ENCODE measurements at regions not wholly inside any gene's neighbourhood (a gene's known extent, or its start where the extent isn't known, plus 50 kb on each side); places are given as distances from the start of the nearest gene placed in this dataset.
A peak's percentile ranks its signal among the peaks of the same experiment; 100 is the strongest.

DNA sequence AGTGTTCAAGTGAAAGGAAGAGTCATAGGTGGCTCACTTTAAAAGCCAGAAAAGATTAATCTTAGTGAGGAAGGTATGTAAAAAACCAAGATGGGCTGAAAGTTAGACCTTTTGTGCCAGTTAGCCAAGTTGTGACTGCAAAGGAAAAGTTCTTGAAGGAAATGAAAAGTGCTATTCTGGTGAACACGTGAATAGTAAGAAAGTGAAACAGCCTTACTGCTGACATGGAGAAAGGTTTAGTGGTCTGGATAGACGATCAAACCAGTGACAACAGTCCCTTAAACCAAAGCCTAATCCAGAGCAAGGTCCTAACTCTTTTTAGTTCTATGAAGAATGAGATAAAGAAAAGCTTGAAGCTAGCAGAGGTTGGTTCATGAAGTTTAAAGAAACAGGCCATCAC is 106.4 kb downstream of the CTH start:
- no peak for DNase-seq (ENCODE audit: low read depth, low spot score)
- no peaks in the 10 kb centered on the region for H3K4me1 ChIP-seq (ENCODE audit: control insufficient read depth, insufficient read depth, low read length)
- no peaks in the 10 kb centered on the region for H3K9me3 ChIP-seq (ENCODE audit: control insufficient read depth, insufficient read depth, low read length)
- no peak overlapping the region for H3K27ac ChIP-seq (ENCODE audit: low read length)
- H3K27me3 ChIP-seq (ENCODE audit: control insufficient read depth, insufficient read depth, low read length) = no peaks in the 10 kb centered on the region
- no peak overlapping the region for H3K4me3 ChIP-seq (ENCODE audit: low read length)
- no peaks in the 10 kb centered on the region for H3K36me3 ChIP-seq (ENCODE audit: control insufficient read depth, insufficient read depth, low read length)
- WGBS (ENCODE audit: insufficient coverage, insufficient read length) = no CpG with 5 or more reads among the region's 2 CpGs

DNA sequence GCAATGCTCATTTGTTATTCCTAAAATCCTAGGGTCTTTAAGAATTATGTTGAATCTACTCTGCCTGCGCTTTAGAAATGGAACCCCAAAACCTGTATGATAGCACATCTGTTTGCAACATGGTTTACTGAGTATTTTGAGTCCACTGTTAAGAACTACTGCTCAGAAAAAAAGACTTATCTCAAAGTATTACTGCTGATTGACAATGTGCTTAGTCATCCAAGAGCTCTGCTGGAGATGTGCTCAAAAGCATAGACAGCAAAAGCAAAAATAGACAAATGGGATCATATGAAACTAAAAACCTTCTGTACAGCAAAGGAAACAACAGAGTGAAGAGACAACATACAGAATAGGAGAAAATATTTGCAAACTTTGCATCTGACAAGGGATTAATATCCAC is 107.0 kb downstream of the CTH start:
- Histone ChIP-seq H3K36me3 (ENCODE audit: control insufficient read depth, insufficient read depth, low read length) (no peaks in the 10 kb centered on the region), H3K27me3 (ENCODE audit: control insufficient read depth, insufficient read depth, low read length) (no peaks in the 10 kb centered on the region), H3K4me3 (ENCODE audit: low read length) (no peak overlapping the region), H3K27ac (ENCODE audit: low read length) (no peak overlapping the region), H3K9me3 (ENCODE audit: control insufficient read depth, insufficient read depth, low read length) (no peaks in the 10 kb centered on the region), H3K4me1 (ENCODE audit: control insufficient read depth, insufficient read depth, low read length) (no peaks in the 10 kb centered on the region)
- no CpG with 5 or more reads among the region's 1 CpG for WGBS (ENCODE audit: insufficient coverage, insufficient read length)
- no peak for DNase-seq (ENCODE audit: low read depth, low spot score)

DNA sequence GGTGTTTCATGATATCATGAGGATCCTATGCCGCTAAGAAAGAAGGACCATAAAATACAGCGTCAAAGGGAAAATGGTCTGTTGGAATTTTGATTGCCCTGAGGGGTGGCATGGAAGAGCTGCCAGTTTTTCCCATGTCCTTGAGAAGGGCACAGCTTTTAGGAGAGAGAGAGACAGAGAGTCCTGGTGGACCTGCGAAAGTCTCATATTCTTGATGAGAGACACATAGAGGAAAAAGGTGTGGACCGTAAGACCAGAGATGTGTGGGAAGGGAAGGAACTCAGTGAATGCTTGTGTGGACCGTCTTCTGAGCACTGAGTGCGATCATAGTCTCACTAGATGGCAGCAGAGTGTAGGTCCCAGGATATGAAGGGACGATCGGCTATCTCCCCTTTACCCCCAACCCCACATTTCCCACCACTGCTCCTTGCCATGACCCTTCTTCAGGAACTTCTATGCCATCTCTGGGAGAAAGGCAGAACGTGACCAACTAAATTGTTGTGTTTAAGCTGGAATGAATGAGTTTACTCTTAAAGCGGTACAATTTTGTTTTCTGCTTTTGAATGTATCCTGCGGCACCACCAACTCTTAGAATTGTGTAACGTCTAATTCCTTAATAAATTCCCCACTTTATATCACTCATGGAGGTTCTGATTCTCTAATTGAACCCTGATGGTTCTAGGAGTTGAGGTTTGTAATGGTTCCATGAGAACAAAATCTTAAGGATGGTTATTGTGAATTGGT is 117.7 kb downstream of the CTH start:
- DNase-seq (ENCODE audit: low read depth, low spot score) = peak; percentile 61
- Histone ChIP-seq H3K27me3 (ENCODE audit: control insufficient read depth, insufficient read depth, low read length) (no peaks in the 10 kb centered on the region), H3K4me3 (ENCODE audit: low read length) (no peak overlapping the region), H3K27ac (ENCODE audit: low read length) (no peak overlapping the region), H3K9me3 (ENCODE audit: control insufficient read depth, insufficient read depth, low read length) (no peaks in the 10 kb centered on the region), H3K36me3 (ENCODE audit: control insufficient read depth, insufficient read depth, low read length) (no peaks in the 10 kb centered on the region), H3K4me1 (ENCODE audit: control insufficient read depth, insufficient read depth, low read length) (no peaks in the 10 kb centered on the region)
- no CpG with 5 or more reads among the region's 12 CpGs for WGBS (ENCODE audit: insufficient coverage, insufficient read length)

DNA sequence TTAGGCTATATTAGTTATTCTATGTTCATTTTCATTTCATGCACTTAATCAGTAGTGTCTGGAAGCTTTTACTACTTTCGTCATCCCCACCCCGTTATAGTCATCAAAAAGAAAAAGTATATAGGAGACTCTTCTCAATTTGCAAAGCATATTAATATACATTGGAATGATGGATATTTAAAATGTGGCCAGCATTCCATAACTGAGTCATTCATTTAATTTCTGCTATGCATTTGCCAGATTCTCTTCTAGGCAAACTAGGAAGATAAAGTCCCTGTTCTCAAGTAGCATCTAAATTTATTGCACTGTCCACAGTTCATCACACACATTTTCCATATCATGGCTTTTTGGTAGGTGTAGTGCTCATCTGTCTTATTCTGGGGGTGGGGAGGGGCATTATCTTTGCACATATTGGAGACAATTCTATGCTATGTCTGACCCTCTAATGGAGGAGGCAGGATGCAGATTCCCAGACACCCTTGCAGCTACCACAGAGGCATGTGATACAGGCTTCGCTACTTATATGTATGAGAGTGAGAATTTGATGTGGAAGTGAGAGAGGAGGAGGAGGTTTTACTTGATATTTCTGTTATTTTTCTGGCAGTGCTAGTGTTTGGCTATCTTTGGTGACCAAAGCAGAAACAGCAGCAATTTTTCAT is 125.8 kb downstream of the CTH start:
- H3K27ac ChIP-seq (ENCODE audit: low read length) = no peak overlapping the region
- H3K36me3 ChIP-seq (ENCODE audit: control insufficient read depth, insufficient read depth, low read length) = no peaks in the 10 kb centered on the region
- no peaks in the 10 kb centered on the region for H3K4me1 ChIP-seq (ENCODE audit: control insufficient read depth, insufficient read depth, low read length)
- no peak for DNase-seq (ENCODE audit: low read depth, low spot score)
- no peak overlapping the region for H3K4me3 ChIP-seq (ENCODE audit: low read length)
- no CpG with 5 or more reads among the region's 3 CpGs for WGBS (ENCODE audit: insufficient coverage, insufficient read length)
- H3K27me3 ChIP-seq (ENCODE audit: control insufficient read depth, insufficient read depth, low read length) = no peaks in the 10 kb centered on the region
- no peaks in the 10 kb centered on the region for H3K9me3 ChIP-seq (ENCODE audit: control insufficient read depth, insufficient read depth, low read length)

DNA sequence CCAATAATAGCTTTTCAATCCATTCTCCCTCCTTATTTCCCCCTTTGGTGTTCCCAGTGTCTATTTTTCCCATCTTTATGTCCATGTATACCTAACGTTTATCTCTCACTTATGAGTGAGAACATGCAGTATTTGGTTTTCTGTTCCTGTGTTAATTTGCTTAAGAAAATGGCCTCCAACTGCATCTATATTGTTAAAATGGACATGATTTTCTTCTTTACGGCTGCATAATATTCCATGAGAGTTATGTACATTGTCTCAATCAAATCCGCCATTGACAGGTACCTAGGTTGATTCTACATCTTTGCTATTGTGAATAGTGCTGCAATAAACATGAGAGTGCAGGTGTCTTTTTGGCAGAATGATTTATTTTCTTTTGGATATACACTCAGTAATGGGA is 126.7 kb downstream of the CTH start:
- no peak overlapping the region for H3K4me3 ChIP-seq (ENCODE audit: low read length)
- no CpG with 5 or more reads among the region's 3 CpGs for WGBS (ENCODE audit: insufficient coverage, insufficient read length)
- no peaks in the 10 kb centered on the region for H3K36me3 ChIP-seq (ENCODE audit: control insufficient read depth, insufficient read depth, low read length)
- H3K9me3 ChIP-seq (ENCODE audit: control insufficient read depth, insufficient read depth, low read length) = no peaks in the 10 kb centered on the region
- no peak for DNase-seq (ENCODE audit: low read depth, low spot score)
- H3K27ac ChIP-seq (ENCODE audit: low read length) = no peak overlapping the region
- H3K4me1 ChIP-seq (ENCODE audit: control insufficient read depth, insufficient read depth, low read length) = no peaks in the 10 kb centered on the region
- H3K27me3 ChIP-seq (ENCODE audit: control insufficient read depth, insufficient read depth, low read length) = no peaks in the 10 kb centered on the region

DNA sequence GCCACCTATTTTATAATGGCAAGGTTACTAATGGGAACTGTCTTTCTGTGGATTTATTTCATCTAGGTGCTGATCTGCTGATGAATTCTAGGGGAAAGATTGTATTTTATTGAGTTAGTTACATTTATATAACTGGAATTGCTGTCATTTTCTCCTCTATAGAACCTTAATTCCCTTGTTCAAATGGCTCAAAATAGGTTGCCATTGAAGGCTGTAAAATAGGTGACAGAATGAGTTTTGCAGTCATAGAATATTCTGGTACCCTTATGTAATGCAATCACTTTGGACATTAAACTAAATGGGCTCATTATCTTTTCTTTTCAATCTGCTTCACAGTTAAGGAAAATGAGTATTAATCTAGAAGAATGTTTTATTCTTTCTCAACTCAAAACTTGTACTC is 131.0 kb downstream of the CTH start:
- Histone ChIP-seq H3K9me3 (ENCODE audit: control insufficient read depth, insufficient read depth, low read length) (no peaks in the 10 kb centered on the region), H3K4me1 (ENCODE audit: control insufficient read depth, insufficient read depth, low read length) (0 out of 2 replicates have a peak, but pooled peaks cover 1% of the 10 kb centered on the region), H3K36me3 (ENCODE audit: control insufficient read depth, insufficient read depth, low read length) (no peaks in the 10 kb centered on the region), H3K27ac (ENCODE audit: low read length) (no peak overlapping the region), H3K4me3 (ENCODE audit: low read length) (no peak overlapping the region), H3K27me3 (ENCODE audit: control insufficient read depth, insufficient read depth, low read length) (no peaks in the 10 kb centered on the region)
- DNase-seq (ENCODE audit: low read depth, low spot score) = no peak

DNA sequence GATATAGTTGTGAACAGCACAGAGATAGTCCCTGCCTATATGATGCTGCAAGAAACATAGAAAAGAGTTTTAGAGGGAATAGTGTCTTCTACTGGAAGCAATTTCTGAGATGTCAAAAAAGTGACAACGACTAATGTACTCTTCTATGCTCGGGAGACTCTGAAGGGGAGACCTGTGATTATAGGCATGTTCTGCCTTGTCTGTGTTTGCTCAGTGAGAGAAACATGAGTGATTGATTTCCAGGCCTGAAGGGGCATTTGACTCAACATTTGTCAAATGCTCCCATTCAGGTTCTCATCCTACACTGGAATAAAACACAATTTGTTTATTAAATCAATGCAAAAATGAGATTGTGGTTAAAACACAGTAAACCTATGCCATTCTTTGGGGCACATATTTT is 131.8 kb downstream of the CTH start:
- Histone ChIP-seq H3K27ac (ENCODE audit: low read length) (no peak overlapping the region), H3K27me3 (ENCODE audit: control insufficient read depth, insufficient read depth, low read length) (no peaks in the 10 kb centered on the region), H3K36me3 (ENCODE audit: control insufficient read depth, insufficient read depth, low read length) (no peaks in the 10 kb centered on the region), H3K4me3 (ENCODE audit: low read length) (no peak overlapping the region), H3K9me3 (ENCODE audit: control insufficient read depth, insufficient read depth, low read length) (no peaks in the 10 kb centered on the region), H3K4me1 (ENCODE audit: control insufficient read depth, insufficient read depth, low read length) (0 out of 2 replicates have a peak, but pooled peaks cover 1% of the 10 kb centered on the region)
- DNase-seq (ENCODE audit: low read depth, low spot score) = no peak
- WGBS (ENCODE audit: insufficient coverage, insufficient read length) = no CpG with 5 or more reads among the region's 2 CpGs

DNA sequence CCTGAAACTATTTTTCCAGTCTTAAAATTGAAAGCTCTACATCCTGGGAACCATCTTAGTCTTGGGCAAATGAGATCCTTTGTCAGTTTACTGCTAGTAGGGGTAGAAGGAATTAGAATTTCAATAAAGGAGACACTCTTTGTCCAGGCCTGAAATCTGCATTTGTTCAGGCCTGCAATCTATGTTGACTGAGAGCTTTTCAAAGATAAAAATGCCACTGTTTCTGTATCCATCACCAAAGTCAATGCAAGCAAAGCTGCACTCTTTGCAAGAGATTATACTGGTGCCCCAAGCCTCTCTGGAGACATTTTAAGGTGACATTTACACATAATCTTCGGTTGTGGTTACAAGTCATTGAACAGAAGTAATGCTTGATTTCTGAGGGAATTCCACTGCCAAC is 135.7 kb downstream of the CTH start:
- no peak overlapping the region for H3K4me3 ChIP-seq (ENCODE audit: low read length)

DNA sequence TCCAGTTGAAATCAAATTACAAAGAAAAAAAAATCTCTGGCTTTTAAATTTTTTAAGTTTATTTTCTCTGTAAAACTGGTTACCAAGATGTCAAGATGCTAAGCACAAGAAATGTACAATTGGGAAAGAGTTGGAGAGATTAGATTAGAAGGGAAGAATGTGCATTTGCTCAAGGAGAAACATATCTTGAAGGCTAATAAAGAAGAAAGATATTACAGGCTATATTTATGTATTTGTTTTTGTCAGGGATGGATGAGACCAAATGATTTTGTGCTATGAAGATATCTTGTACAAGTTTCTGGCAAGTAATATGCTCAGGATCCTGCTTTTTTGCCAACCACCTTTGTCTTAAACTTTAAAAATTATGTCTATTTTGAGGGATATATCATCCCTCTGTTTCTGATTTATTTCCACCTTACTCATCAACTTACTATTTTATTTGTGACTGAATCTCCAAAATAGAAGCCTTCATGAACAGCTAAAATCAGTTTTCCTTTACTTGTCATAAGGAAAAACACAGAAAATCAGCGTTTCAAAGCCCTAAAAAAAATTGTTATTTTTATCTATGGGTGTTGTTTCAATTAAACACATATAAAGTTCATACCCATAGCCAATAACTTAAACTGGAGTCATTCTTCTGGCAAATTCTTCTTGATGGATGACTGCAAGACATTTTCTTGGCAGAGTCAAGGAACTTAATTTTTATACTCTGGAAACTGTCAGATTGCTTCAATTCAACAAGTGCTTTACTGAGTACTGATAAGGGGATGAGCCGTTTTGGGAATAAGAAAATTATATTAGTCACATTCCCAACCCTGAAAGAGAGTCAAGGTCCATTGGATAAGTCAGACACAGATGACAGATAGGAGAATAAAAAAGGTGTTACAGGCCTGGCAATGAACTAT is 141.8 kb downstream of the CTH start:
- Histone ChIP-seq H3K27ac (ENCODE audit: low read length) (no peak overlapping the region), H3K27me3 (ENCODE audit: control insufficient read depth, insufficient read depth, low read length) (no peaks in the 10 kb centered on the region), H3K4me1 (ENCODE audit: control insufficient read depth, insufficient read depth, low read length) (peaks cover 4% of the 10 kb centered on the region; the same call in 1 of the 2 replicates), H3K9me3 (ENCODE audit: control insufficient read depth, insufficient read depth, low read length) (no peaks in the 10 kb centered on the region), H3K36me3 (ENCODE audit: control insufficient read depth, insufficient read depth, low read length) (no peaks in the 10 kb centered on the region), H3K4me3 (ENCODE audit: low read length) (no peak overlapping the region)
- no peak for DNase-seq (ENCODE audit: low read depth, low spot score)
- no CpG with 5 or more reads among the region's 2 CpGs for WGBS (ENCODE audit: insufficient coverage, insufficient read length)

More for the DNA sequence above, 135.7 kb downstream of the CTH start:
- H3K27me3 ChIP-seq (ENCODE audit: control insufficient read depth, insufficient read depth, low read length) = no peaks in the 10 kb centered on the region
- no peak for DNase-seq (ENCODE audit: low read depth, low spot score)
- H3K36me3 ChIP-seq (ENCODE audit: control insufficient read depth, insufficient read depth, low read length) = no peaks in the 10 kb centered on the region
- no CpG with 5 or more reads among the region's 1 CpG for WGBS (ENCODE audit: insufficient coverage, insufficient read length)
- no peak overlapping the region for H3K27ac ChIP-seq (ENCODE audit: low read length)
- no peaks in the 10 kb centered on the region for H3K9me3 ChIP-seq (ENCODE audit: control insufficient read depth, insufficient read depth, low read length)
- 0 out of 2 replicates have a peak, but pooled peaks cover 1% of the 10 kb centered on the region for H3K4me1 ChIP-seq (ENCODE audit: control insufficient read depth, insufficient read depth, low read length)

DNA sequence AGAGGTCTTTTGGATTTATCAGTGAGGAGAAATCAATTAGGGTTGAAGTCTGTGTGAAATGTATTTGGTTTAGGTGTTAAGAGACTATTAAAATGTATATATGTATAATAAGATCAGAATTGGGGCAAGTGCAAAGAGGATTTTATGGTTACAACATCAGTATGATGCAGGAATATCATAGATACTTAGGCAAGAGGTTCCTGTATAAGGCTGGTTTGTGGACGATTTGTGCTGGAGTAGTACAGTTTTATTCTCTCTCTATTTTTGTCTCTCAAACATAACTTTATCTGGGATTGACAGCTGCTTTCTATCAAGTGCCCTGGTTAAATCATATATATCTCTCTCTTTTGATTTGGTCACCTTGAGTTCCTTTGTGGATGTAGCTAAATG is 142.5 kb downstream of the CTH start:
- no peaks in the 10 kb centered on the region for H3K9me3 ChIP-seq (ENCODE audit: control insufficient read depth, insufficient read depth, low read length)
- H3K4me1 ChIP-seq (ENCODE audit: control insufficient read depth, insufficient read depth, low read length) = peaks cover 4% of the 10 kb centered on the region; the same call in 1 of the 2 replicates
- H3K27me3 ChIP-seq (ENCODE audit: control insufficient read depth, insufficient read depth, low read length) = no peaks in the 10 kb centered on the region
- no peak overlapping the region for H3K4me3 ChIP-seq (ENCODE audit: low read length)
- H3K27ac ChIP-seq (ENCODE audit: low read length) = no peak overlapping the region
- no CpG with 5 or more reads among the region's 1 CpG for WGBS (ENCODE audit: insufficient coverage, insufficient read length)
- no peaks in the 10 kb centered on the region for H3K36me3 ChIP-seq (ENCODE audit: control insufficient read depth, insufficient read depth, low read length)
- DNase-seq (ENCODE audit: low read depth, low spot score) = no peak
